GM12891 (cell line): ENCODE measurements at regions not wholly inside any gene's neighbourhood (a gene's known extent, or its start where the extent isn't known, plus 50 kb on each side); places are given as distances from the start of the nearest gene placed in this dataset.

Experiments
- POLR2A ChIP-seq: IDR thresholded peaks from 2 replicates; pipeline ENCODE4 v1.6.1; 2011; ENCODE audit warnings: low read depth, low read length, control low read depth
- POLR2AphosphoS5 ChIP-seq: IDR thresholded peaks from 2 replicates; pipeline ENCODE4 v1.6.1; 2011; ENCODE audit warnings: low read depth, low read length, control low read depth
- TAF1 ChIP-seq: IDR thresholded peaks from 2 replicates; pipeline ENCODE4 v1.6.1; 2011; ENCODE audit warnings: low read depth, low read length, control low read depth

- no peak for TF ChIP-seq POLR2A
- no peak for TF ChIP-seq POLR2AphosphoS5
- TF ChIP-seq TAF1 = no peak
Measured at GRCh38 chrX:113804291-113804690, 779.6 kb upstream of the HTR2C start.
